GM03348 (cell line): ENCODE measurements at regions not wholly inside any gene's neighbourhood (a gene's known extent, or its start where the extent isn't known, plus 50 kb on each side); places are given as distances from the start of the nearest gene placed in this dataset.

ENCODE experiments used
- DNase-seq: peaks from one replicate; pipeline ENCODE4 v3.0.0; 2012; ENCODE audit warnings: low spot score

GRCh38 chr2:4370422-4371090 lies 667.2 kb downstream of the DCDC2C start:
- no peak for DNase-seq

DNA sequence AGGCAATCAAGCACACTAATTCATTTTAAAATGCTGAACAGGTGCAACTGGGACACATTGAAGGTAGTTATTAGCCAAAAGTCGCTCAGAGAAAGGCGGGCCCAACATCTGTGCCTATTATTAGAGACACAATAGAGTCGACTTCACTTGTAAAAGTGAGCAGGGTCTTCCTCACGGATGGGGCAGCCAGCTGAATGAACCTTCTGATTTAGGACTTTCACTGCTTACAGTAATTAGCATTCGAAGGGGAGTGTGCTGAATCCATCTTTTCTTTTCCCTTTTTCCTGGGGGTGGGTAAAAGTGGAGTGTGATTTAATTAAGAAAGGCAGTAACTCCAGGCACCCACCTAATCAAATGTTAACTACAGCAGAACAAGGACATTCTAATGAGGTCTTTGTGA lies 677.7 kb downstream of the DCDC2C start:
- no peak for DNase-seq

DNA sequence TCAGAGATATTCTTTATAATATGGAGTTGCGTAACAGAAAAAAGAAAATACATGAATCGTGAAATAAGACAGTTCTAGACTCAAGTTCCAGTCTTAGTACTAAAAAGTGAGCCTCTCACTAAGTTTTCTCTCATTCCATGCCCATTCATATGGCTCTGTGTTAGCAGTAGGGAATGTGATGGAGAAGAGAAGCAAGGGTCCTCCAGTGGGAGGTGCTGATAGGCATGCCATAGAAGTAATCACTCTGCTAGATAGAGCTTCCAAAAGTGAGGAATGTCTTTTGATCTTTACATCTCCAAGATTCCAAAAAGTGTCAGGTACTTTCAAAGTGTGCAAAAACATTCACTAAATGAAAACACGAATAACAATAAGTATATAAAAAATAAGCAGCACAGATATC lies 678.4 kb downstream of the DCDC2C start:
- DNase-seq = no peak

GRCh38 chr2:4391013-4391412 lies 687.6 kb downstream of the DCDC2C start:
- DNase-seq = no peak

- DNase-seq = no peak
Observed at GRCh38 chr2:4404363-4404762, 701.0 kb downstream of the DCDC2C start.

DNA sequence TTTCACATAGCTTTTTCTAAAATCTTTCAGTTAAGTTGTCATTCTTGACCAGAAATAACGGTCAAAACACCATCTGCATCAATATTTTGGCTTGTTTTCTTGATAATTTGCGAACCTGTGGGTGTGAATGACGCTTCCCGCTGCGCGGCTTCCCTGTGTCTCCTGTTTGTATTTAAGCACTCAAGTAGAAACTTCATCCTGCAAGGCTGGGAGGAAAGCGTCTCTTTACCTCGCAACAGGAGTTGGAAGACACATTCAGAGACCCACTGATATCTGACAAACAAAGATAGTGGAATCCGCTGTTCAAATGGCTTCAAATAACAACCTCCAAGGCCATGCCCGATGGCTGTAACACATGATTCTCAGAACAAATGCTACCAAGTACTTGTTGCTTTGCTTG lies 704.9 kb downstream of the DCDC2C start:
- DNase-seq = no peak

DNA sequence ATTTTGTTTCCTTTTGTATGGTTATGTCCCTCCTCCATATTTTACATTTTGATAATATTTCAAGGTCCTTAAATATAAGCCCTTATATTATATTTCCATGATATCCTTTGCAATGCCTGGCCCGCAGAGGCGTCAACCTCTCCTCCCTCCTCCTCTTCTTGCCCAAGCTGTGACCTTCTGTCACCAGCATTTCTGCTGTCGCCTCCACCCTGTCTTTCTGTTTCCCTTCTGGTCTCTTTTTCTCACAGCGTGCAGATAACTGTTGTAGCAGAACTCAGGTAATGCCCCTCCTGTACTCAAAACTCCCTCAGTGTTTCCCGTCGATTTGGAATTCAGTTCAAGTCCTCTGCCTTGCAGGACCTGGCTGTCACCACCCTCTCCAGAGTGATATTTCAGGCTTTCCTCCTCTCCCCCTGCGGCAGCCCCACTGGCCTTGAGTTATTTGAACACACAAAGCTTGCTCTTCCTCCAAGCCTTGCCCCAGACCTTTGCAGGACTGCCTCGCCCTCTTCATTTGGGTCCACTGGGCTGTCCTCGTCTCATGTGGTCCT lies 709.3 kb downstream of the DCDC2C start:
- no peak for DNase-seq

- DNase-seq = no peak
Observed at GRCh38 chr2:4415171-4415570, 711.8 kb downstream of the DCDC2C start.

DNA sequence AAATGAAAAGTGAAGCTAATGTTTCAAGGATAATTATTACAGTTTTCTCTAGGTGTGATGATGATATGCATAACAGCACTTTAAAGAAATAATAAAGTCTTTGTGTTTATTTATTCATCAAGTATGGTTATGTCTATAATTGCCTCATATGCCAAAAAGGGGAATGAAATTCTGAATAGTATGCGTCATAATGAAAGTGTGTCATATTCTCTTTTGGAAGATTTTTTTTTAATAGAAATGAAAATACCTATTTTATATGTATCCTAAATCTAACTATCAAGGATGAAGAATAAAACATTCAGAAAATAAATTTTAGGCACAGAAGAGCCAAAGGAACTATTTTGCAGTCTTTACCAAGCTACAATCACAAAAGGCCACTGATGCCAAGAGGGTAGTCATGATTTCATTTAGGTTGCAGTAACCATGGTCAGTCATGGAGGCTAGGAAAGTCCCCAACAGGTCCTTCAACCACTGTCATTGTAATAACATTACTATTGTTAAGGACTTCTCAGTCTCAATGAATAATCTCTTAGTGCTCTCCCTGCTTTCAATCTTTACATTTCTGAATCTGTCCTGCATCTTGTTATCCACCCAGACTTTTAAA lies 712.5 kb downstream of the DCDC2C start:
- no peak for DNase-seq

DNA sequence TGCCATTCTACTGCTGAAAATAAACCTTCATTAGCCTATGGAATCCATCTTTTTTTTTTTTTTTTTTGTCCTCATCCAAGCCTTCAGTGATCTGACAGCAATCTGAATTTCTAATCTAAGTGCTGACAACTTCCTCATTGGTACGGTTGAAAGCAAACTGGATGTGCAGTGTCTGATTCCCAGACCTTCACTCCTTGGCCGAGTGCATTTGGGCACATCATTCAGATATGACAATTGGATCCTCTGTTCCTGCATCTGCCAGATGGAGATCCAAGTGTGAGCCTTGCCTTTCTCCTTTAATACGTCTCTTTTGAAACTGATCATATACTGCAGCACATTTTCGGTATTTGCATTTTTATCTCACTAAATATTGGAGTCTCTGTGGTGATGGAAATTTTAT lies 713.1 kb downstream of the DCDC2C start:
- DNase-seq = no peak

- DNase-seq = no peak
Observed at GRCh38 chr2:4417771-4418170, 714.4 kb downstream of the DCDC2C start.

DNA sequence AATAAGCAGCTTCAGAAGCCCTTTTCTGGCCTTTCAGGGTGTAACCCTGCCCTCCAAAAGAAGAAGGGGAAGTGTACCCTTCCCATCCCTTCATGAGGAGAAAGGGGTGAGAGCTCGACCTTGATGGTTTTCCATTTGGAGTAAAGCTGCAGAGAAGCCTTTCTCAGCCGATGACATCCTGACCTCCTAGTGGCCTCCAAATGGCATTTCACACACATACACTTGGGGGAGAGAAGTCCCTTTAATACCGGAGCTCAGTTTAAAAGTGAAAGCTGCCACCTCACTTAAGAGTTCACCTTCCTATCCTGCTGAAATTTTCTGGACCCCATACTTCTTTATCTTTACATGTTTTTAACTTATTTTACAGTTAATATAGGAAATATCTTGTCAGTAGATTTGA lies 716.7 kb downstream of the DCDC2C start:
- no peak for DNase-seq

DNA sequence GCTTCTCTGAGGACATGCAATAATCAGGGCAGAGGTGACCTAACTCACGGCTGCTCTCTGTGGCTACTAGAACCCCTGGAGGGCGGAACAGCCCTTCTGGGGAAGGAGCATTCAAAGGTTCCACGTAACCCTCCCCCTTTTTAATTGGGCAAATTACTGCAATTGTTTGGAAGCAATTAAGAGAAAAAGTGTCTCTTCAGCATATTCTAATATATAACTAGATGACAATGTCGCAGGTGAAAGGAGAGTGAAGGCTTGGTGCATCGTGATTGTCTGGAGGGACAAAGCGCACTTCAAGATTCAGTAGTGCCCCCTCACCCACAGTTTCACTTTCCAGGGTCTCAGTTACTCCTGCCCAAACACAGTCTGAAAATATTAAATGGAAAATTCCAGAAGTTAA lies 720.8 kb downstream of the DCDC2C start:
- DNase-seq = no peak

GRCh38 chr2:4427083-4427482 lies 723.7 kb downstream of the DCDC2C start:
- DNase-seq = no peak

- no peak for DNase-seq
Observed at GRCh38 chr2:4445821-4446220, 742.4 kb downstream of the DCDC2C start.

DNA sequence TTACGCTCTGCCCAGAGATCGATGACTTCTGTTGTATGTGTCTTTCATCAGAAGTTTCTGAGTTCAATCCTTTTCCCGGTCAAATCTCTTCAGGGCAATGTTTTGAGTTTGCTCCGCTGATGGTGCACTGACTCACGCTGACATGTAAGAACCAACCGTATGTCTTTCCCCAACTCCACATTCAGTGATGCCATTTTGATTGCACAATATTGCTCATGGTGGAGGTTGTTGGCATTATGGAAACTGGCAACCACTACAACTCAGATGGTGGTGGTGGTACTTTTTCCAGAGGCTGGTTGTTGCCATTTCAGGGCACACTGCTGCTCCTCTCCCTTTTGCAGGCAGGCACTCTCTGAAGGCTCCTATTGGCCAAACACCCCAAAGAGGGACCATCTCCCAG lies 751.5 kb downstream of the DCDC2C start:
- DNase-seq = no peak

DNA sequence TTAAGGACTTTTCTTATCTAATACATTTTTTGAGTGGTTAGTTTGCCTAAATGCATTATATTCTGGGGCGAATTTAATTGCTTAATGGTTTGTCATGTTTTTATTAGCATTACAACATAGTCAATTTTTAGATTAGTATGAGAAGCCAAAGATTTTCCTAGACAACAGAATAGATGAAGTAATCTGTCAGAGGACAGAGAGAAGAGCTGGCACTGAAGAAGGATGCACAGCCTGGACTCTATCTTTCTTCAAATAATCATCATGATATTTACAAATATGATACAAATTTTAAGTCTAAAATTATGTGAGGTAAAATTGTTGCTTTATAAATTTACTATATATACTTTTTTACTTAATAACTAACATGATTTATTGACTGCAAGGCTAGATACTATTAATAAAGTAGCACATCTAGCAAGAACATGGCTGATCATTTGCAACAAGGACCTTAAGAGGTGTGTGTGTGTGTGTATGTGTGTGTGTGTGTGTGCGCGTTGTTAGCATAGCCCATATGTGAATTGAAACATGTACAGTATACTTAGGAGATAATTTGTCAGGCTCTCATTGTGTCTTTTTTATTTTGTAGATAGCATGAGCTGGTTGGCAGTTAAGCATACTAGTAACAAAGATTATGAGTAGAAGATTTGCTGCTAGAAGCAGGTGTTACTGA lies 752.2 kb downstream of the DCDC2C start:
- DNase-seq = no peak

DNA sequence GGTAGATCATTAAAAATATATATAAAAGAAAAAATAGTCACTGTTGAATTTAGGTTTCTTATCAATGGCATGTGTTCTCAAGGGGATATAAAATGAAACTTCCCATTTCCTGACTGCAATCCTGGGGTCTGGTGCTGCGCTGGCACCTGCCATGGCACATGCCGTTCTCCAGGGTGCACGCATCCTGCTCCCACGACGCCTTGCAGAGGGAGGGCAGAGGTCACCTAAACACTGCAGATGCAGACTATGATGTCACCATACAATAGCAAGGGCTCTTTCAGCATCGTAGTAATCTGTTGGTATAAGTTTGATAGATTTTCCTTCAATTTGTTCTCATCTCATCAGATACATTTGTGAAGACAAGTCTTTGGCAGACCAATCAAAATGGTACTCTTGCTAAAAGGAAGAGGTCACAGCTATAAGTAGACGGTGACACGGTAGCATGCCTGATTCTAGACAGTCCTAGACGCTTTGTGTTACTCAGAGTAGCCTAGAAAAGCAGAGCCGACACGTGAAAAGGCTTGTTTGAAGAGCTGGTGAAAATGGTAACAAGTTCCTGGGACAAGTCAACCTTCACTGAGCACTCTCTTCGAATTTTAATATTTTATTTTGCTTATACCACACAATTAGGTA lies 761.4 kb downstream of the DCDC2C start:
- no peak for DNase-seq

DNA sequence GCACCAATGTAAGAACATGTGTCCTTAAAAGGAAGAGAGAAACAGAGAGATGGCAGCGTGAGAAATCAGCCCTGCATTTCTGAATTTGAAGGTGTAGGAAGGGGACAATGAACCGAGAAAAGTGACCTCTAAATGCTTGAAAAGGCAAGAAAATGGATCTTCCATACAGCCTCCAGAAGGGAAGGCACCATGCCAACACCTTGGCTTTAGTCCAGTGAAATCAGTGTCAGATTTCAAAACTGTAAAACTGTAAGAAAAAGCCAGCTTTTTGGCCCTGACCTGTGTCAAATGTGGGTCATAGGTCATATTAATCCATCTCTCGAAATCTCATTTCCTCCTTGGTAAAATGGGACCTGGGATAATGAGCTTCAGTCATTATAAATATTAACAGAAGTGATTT lies 762.3 kb downstream of the DCDC2C start:
- no peak for DNase-seq

GRCh38 chr2:4475618-4476017 lies 772.2 kb downstream of the DCDC2C start:
- DNase-seq = no peak

GRCh38 chr2:4483050-4483449 lies 779.7 kb downstream of the DCDC2C start:
- no peak for DNase-seq

GRCh38 chr2:4486971-4487370 lies 783.6 kb downstream of the DCDC2C start:
- no peak for DNase-seq
